CD8-positive, alpha-beta memory T cell (primary cell): ENCODE measurements at regions not wholly inside any gene's neighbourhood (a gene's known extent, or its start where the extent isn't known, plus 50 kb on each side); places are given as distances from the start of the nearest gene placed in this dataset.
"Not testable (repeated sequence)": the region's sequence is repeated elsewhere in the genome, so short reads cannot be mapped to it uniquely, and the experiment has no call there.

Source experiments
- CTCF ChIA-PET: fragments of 350-600 bp; sonication (Branson Sonifier 250); formaldehyde crosslinking; loops from one replicate; lab custom pipeline; 2021; ENCODE audit warnings: antibody characterized with exemption; lab: Charles Lee
- POLR2A ChIA-PET: fragments of 350-600 bp; sonication (Branson Sonifier 250); formaldehyde crosslinking; loops from one replicate; lab custom pipeline; 2021; ENCODE audit warnings: antibody characterized with exemption; lab: Charles Lee
- DNase-seq, 5 donors: peaks; one replicate each; pipeline versions ENCODE4 v3.0.0 to v3.0.0-alpha.2; 2020 to 2022; ENCODE audit warnings: mixed read lengths in 1 of 5
- H3K27ac ChIP-seq: one replicate; pipeline ENCODE4 v1.7.0; 2013; ENCODE audit warnings: low read depth, mild to moderate bottlenecking, low read length, moderate library complexity
- H3K27me3 ChIP-seq: 2 replicates; pipeline ENCODE4 v1.7.0; 2013; ENCODE audit warnings: low read length, mild to moderate bottlenecking; ENCODE audit not compliant: insufficient read depth, poor library complexity, severe bottlenecking
- H3K36me3 ChIP-seq: 2 replicates; pipeline ENCODE4 v1.7.0; 2013; ENCODE audit warnings: mild to moderate bottlenecking, low read length, moderate library complexity; ENCODE audit not compliant: insufficient read depth
- H3K4me1 ChIP-seq: 2 replicates; pipeline ENCODE4 v1.7.0; 2013; ENCODE audit warnings: mild to moderate bottlenecking, low read length, moderate library complexity; ENCODE audit not compliant: insufficient read depth
- H3K4me3 ChIP-seq: 2 replicates; pipeline ENCODE4 v1.7.0; 2013; ENCODE audit warnings: mild to moderate bottlenecking, low read length
- H3K9me3 ChIP-seq: 2 replicates; pipeline ENCODE4 v1.7.0; 2013; ENCODE audit warnings: mild to moderate bottlenecking, low read length
- H3K27ac Mint-ChIP-seq, 8 donors: one replicate each; pipeline ENCODE4 v1.8.0; 2020 to 2021; ENCODE audit warnings: mixed read lengths in 8 of 8, mild to moderate bottlenecking in 6 of 8, inconsistent platforms in 3 of 8, moderate library complexity in 3 of 8
- H3K27me3 Mint-ChIP-seq, 2 donors: one replicate each; pipeline ENCODE4 v1.8.0; 2020 to 2021; ENCODE audit warnings: mixed read lengths in 2 of 2, mild to moderate bottlenecking in 1 of 2, moderate library complexity in 1 of 2
- H3K36me3 Mint-ChIP-seq, 3 donors: one replicate each; pipeline ENCODE4 v1.8.0; 2020 to 2021; ENCODE audit warnings: mixed read lengths in 3 of 3, inconsistent platforms in 1 of 3, mild to moderate bottlenecking in 1 of 3
- H3K4me1 Mint-ChIP-seq, 3 donors: one replicate each; pipeline ENCODE4 v1.8.0; 2020 to 2021; ENCODE audit warnings: mixed read lengths in 3 of 3, inconsistent platforms in 1 of 3, mild to moderate bottlenecking in 1 of 3
- H3K4me3 Mint-ChIP-seq, 7 donors: one replicate each; pipeline ENCODE4 v1.8.0; 2020 to 2021; ENCODE audit warnings: mixed read lengths in 7 of 7, mild to moderate bottlenecking in 6 of 7, moderate library complexity in 4 of 7, inconsistent platforms in 2 of 7
- H3K9me3 Mint-ChIP-seq, 5 donors: one replicate each; pipeline ENCODE4 v1.8.0; 2020 to 2022; ENCODE audit warnings: mixed read lengths in 5 of 5, mild to moderate bottlenecking in 3 of 5, moderate library complexity in 2 of 5, inconsistent platforms in 1 of 5

DNA sequence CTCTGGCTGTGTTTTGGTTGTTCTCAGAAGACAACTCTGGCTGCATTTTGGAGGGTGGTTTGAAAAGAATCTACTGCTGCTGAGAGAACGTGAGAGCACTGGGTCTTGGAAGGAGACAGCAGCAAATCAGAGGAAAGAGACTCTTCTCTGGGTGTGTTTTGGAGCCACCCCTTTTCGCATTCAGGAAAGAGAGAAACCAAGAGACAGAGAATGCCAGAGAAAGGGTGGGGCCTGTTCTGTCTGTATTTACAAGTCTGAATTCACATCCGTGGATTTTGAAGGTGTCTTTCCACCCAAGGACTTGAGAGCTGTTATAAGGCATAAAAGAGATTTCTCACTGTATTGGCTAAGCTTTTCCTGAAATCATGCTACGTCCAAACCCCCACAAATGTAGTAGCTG, 187.2 kb downstream of the C1orf94 start:
- H3K4me1 ChIP-seq: no peaks in the 10 kb centered on the region
- CTCF ChIA-PET: no interaction called here
- DNase-seq: no peak
- H3K4me3 Mint-ChIP-seq: no peak overlapping the region
- H3K9me3 ChIP-seq: no peaks in the 10 kb centered on the region
- H3K27me3 ChIP-seq: no peaks in the 10 kb centered on the region
- POLR2A ChIA-PET: no interaction called here
- H3K27me3 Mint-ChIP-seq: peaks cover 9 to 20% of the 10 kb centered on the region in 2 donors
- no peak overlapping the region for H3K27ac Mint-ChIP-seq
- H3K36me3 Mint-ChIP-seq: no peaks in the 10 kb centered on the region
- no peak overlapping the region for H3K27ac ChIP-seq
- no peaks in the 10 kb centered on the region for H3K36me3 ChIP-seq
- H3K9me3 Mint-ChIP-seq: peaks cover 0 to 2% (median 0%) of the 10 kb centered on the region in 5 donors
- no peaks in the 10 kb centered on the region for H3K4me1 Mint-ChIP-seq
- H3K4me3 ChIP-seq: no peak overlapping the region

GRCh38 chr1:34364376-34364775, 187.7 kb downstream of the C1orf94 start:
- H3K4me3 ChIP-seq: no peak overlapping the region
- Mint-ChIP-seq H3K9me3 (peaks cover 0 to 2% (median 0%) of the 10 kb centered on the region in 5 donors), H3K4me1 (no peaks in the 10 kb centered on the region), H3K4me3 (no peak overlapping the region), H3K27me3 (peaks cover 9 to 20% of the 10 kb centered on the region in 2 donors), H3K27ac (no peak overlapping the region), H3K36me3 (no peaks in the 10 kb centered on the region)
- H3K9me3 ChIP-seq: no peaks in the 10 kb centered on the region
- H3K27ac ChIP-seq: no peak overlapping the region
- DNase-seq: no peak
- H3K36me3 ChIP-seq: no peaks in the 10 kb centered on the region
- no peaks in the 10 kb centered on the region for H3K4me1 ChIP-seq
- H3K27me3 ChIP-seq: no peaks in the 10 kb centered on the region
- CTCF ChIA-PET: no interaction called here
- POLR2A ChIA-PET: no interaction called here

- Mint-ChIP-seq H3K9me3 (peaks cover 0 to 2% (median 0%) of the 10 kb centered on the region in 5 donors), H3K36me3 (no peaks in the 10 kb centered on the region), H3K4me3 (no peak overlapping the region), H3K27me3 (peaks cover 7 to 13% of the 10 kb centered on the region in 2 donors), H3K4me1 (no peaks in the 10 kb centered on the region), H3K27ac (no peak overlapping the region)
- H3K4me3 ChIP-seq: no peak overlapping the region
- ChIA-PET POLR2A (no interaction called here), CTCF (no interaction called here)
- H3K4me1 ChIP-seq: no peaks in the 10 kb centered on the region
- H3K9me3 ChIP-seq: no peaks in the 10 kb centered on the region
- DNase-seq: no peak
- no peak overlapping the region for H3K27ac ChIP-seq
- no peaks in the 10 kb centered on the region for H3K36me3 ChIP-seq
- H3K27me3 ChIP-seq: no peaks in the 10 kb centered on the region
Observed at GRCh38 chr1:34365295-34365694, 188.6 kb downstream of the C1orf94 start.

DNA sequence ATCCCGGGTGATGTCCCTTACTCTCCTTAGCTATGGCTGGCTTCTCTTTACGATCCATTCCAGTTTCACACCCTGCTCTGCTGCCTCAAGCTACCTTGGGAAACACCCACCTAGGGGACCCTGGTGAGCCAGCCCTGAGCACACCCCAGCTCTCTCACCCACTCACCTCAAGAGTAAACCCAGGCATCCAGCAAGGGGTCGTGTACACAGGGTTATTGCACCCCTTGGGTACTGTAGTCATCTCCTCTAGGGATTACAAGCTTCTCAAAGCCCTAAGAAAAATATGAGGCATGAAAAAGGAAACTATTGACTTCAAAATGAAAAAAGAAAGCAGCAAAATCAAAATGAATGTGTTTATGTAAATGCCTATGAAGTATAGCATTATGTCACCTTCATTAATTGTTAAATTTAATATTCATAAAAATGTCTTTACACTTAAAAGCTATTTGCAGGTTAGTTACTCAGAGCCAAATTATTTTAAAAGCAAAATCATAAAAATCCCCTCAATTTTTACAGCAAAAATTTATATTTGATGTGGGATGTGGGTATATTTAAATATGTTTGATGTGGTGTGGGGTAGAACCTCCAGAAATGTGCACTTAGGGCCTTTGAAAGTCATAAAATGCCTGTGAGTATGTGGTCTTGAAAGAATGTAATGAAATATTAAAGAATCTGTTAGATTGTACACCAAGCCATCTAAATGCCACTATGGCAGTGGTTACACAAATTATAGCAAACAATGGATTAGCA, 190.3 kb downstream of the C1orf94 start:
- peak overlapping the region in 1 of 7 donors; percentile 49 for H3K4me3 Mint-ChIP-seq

GRCh38 chr1:34367954-34368353, 191.2 kb downstream of the C1orf94 start:
- Mint-ChIP-seq H3K36me3 (no peaks in the 10 kb centered on the region), H3K4me1 (no peaks in the 10 kb centered on the region), H3K27ac (no peak overlapping the region), H3K9me3 (no peaks in the 10 kb centered on the region), H3K4me3 (no peak overlapping the region), H3K27me3 (peaks cover 0 to 8% of the 10 kb centered on the region in 2 donors)
- Histone ChIP-seq H3K4me3 (no peak overlapping the region), H3K27me3 (no peaks in the 10 kb centered on the region), H3K27ac (no peak overlapping the region), H3K36me3 (no peaks in the 10 kb centered on the region), H3K9me3 (no peaks in the 10 kb centered on the region), H3K4me1 (no peaks in the 10 kb centered on the region)
- ChIA-PET CTCF (no interaction called here), POLR2A (no interaction called here)
- DNase-seq: no peak

More for the DNA sequence above, 190.3 kb downstream of the C1orf94 start:
- CTCF ChIA-PET: no interaction called here
- no peak overlapping the region for H3K4me3 ChIP-seq
- no peaks in the 10 kb centered on the region for H3K9me3 ChIP-seq
- no peaks in the 10 kb centered on the region for H3K36me3 ChIP-seq
- no peaks in the 10 kb centered on the region for H3K27me3 ChIP-seq
- H3K4me1 Mint-ChIP-seq: no peaks in the 10 kb centered on the region
- POLR2A ChIA-PET: no interaction called here
- H3K27me3 Mint-ChIP-seq: peaks cover 4 to 8% of the 10 kb centered on the region in 2 donors
- DNase-seq: peak in 1 of 5 donors; percentile 3
- H3K9me3 Mint-ChIP-seq: no peaks in the 10 kb centered on the region
- H3K4me1 ChIP-seq: no peaks in the 10 kb centered on the region
- H3K27ac Mint-ChIP-seq: no peak overlapping the region
- no peaks in the 10 kb centered on the region for H3K36me3 Mint-ChIP-seq
- no peak overlapping the region for H3K27ac ChIP-seq

DNA sequence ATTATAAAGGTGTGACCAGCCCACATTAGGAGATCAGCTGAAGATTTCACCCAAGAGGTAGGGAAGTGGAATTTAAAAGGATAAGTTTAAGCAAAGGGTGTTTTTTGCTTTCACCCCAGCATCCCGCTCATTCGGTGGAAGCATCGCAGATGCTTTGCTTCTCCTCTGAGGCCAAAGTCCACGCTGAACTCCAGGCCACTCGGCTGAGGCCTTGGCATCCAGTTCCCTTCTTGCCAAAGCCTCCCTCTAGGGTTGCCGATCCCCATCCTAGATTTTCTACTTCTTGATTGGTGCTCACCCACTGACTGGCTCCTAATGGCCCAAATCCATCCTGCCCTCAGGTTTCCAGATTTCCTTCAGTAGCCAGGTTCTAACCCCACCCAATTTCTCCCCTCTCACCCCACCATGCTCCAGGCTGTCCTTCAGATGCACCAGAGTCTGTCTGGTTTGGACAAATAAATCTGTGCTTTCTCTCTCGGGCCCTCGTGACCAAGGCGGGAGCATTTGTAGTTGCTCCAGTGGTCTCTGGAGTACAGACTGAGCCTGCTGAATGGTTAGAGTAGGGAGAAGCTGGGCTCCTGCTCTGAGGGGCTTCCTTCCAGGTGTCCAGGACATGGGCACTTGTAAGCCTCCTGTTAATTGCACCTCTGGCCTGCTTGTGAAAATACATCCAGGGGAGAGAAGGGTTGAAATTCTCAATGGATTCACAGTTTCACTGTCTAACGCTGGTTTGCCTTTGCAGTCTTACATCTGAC, 193.2 kb downstream of the C1orf94 start:
- DNase-seq: no peak
- Histone ChIP-seq H3K4me3 (no peak overlapping the region), H3K9me3 (no peaks in the 10 kb centered on the region), H3K27ac (no peak overlapping the region), H3K36me3 (no peaks in the 10 kb centered on the region), H3K27me3 (no peaks in the 10 kb centered on the region), H3K4me1 (no peaks in the 10 kb centered on the region)
- no peaks in the 10 kb centered on the region for H3K36me3 Mint-ChIP-seq
- no peaks in the 10 kb centered on the region for H3K9me3 Mint-ChIP-seq
- POLR2A ChIA-PET: no interaction called here
- no peak overlapping the region for H3K27ac Mint-ChIP-seq
- no peak overlapping the region for H3K4me3 Mint-ChIP-seq
- CTCF ChIA-PET: no interaction called here
- H3K27me3 Mint-ChIP-seq: peaks cover 4 to 8% of the 10 kb centered on the region in 2 donors
- no peaks in the 10 kb centered on the region for H3K4me1 Mint-ChIP-seq

- Mint-ChIP-seq H3K9me3 (no peaks in the 10 kb centered on the region), H3K4me1 (no peaks in the 10 kb centered on the region), H3K27me3 (peaks cover 5 to 6% of the 10 kb centered on the region in 2 donors), H3K36me3 (no peaks in the 10 kb centered on the region), H3K27ac (no peak overlapping the region), H3K4me3 (no peak overlapping the region)
- H3K4me1 ChIP-seq: no peaks in the 10 kb centered on the region
- POLR2A ChIA-PET: no interaction called here
- peaks cover 4% of the 10 kb centered on the region for H3K27me3 ChIP-seq
- H3K27ac ChIP-seq: no peak overlapping the region
- no peak for DNase-seq
- no peaks in the 10 kb centered on the region for H3K36me3 ChIP-seq
- H3K9me3 ChIP-seq: no peaks in the 10 kb centered on the region
- CTCF ChIA-PET: no interaction called here
- H3K4me3 ChIP-seq: no peak overlapping the region
Observed at GRCh38 chr1:34370748-34371147, 194.0 kb downstream of the C1orf94 start.

DNA sequence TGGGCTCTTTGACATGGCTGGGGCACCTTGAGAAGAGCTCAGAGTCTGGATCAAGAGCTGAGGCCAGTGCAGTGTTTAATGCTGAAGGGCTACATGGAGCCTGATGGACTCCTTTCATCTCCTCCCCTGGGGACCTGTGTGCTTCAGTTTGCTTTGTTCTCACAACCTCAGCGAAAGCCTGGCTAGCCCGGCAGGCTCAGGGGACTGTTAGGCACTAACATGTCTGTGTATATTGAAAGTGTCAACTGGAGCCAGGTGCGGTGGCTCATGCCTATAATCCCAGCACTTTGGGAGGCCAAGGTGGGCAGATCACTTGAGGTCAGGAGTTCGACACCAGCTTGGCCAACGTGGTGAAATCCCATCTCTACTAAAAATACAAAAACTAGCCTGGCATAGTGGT, 194.5 kb downstream of the C1orf94 start:
- DNase-seq: not testable (repeated sequence)

More for the DNA sequence above, 194.5 kb downstream of the C1orf94 start:
- POLR2A ChIA-PET, H3K9me3 Mint-ChIP-seq, H3K4me1 ChIP-seq, H3K4me3 ChIP-seq, H3K27ac Mint-ChIP-seq, H3K4me1 Mint-ChIP-seq, H3K27me3 Mint-ChIP-seq, H3K9me3 ChIP-seq, H3K27ac ChIP-seq, H3K4me3 Mint-ChIP-seq, H3K36me3 Mint-ChIP-seq, CTCF ChIA-PET, H3K36me3 ChIP-seq, H3K27me3 ChIP-seq: not testable (repeated sequence)
